ENCODE measurements at regions not wholly inside any gene's neighbourhood (a gene's known extent, or its start where the extent isn't known, plus 50 kb on each side); places are given as distances from the start of the nearest gene placed in this dataset.

DNA sequence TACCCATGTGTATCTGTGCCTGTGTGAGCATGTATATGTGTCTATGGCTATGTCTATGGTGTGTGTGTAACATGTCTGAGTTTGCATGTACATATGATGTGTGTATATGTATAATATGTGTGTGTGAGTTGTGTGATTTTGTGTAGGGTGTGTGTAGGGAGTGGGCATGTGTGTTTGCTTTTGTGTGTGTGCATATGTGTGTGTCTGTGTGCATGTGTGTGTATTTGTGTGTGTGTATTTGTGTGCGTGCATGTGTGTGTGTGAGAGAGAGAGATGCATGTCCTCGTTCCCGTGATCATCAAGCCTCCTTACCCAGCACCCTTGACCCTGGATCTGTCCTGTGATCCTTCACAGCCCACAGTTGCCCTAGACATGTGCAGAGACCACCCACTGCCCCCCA, 79.5 kb downstream of the LINGO1 start:
- TF ChIP-seq, protein P1, sequence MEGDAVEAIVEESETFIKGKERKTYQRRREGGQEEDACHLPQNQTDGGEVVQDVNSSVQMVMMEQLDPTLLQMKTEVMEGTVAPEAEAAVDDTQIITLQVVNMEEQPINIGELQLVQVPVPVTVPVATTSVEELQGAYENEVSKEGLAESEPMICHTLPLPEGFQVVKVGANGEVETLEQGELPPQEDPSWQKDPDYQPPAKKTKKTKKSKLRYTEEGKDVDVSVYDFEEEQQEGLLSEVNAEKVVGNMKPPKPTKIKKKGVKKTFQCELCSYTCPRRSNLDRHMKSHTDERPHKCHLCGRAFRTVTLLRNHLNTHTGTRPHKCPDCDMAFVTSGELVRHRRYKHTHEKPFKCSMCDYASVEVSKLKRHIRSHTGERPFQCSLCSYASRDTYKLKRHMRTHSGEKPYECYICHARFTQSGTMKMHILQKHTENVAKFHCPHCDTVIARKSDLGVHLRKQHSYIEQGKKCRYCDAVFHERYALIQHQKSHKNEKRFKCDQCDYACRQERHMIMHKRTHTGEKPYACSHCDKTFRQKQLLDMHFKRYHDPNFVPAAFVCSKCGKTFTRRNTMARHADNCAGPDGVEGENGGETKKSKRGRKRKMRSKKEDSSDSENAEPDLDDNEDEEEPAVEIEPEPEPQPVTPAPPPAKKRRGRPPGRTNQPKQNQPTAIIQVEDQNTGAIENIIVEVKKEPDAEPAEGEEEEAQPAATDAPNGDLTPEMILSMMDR (IDR thresholded peaks at IDR 0.05; ENCODE audit: low read length), result no peak
- no peak for TF ChIP-seq EZH2 (IDR thresholded peaks at IDR 0.05; ENCODE audit: borderline replicate concordance, low read length)
- H3K4me1 ChIP-seq (ENCODE audit: insufficient read depth, low read length, severe bottlenecking), result peaks cover 4% of the 10 kb centered on the region
- H3K4me2 ChIP-seq (ENCODE audit: low read length), result no peak overlapping the region

DNA sequence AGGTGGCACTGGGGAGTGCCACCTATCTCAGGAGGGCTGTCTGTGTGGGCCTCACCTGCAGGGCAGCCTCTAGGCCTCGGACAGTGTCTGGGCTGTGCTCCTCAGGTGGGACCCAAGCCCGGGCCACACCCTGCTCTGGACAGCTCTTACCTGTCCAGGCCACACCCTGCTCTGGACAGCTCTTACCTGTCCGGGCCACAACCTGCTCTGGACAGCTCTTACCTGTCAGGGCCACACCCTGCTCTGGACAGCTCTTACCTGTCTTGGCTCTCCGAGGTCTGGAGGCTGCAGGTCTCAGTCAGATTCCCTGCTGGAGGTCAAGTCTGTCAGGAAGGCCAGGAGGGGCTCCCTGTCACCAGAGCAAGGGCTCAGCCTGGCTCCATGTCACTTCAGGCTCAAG, 80.6 kb downstream of the LINGO1 start:
- Histone ChIP-seq H3K4me1 (ENCODE audit: insufficient read depth, low read length, severe bottlenecking) (peaks cover 5% of the 10 kb centered on the region), H3K9me3 (ENCODE audit: low read length) (no peaks in the 10 kb centered on the region), H4K20me1 (ENCODE audit: insufficient read depth, low read length) (no peaks in the 10 kb centered on the region), H3K9ac (ENCODE audit: low read length) (no peak overlapping the region), H3K27ac (ENCODE audit: low read depth, low read length, poor library complexity, severe bottlenecking) (no peak overlapping the region), H3K4me2 (ENCODE audit: low read length) (no peak overlapping the region), H2AFZ (ENCODE audit: low read length) (no peak overlapping the region), H3K27me3 (ENCODE audit: insufficient read depth, low read length) (peaks cover 8% of the 10 kb centered on the region), H3K4me3 (ENCODE audit: low read depth, low read length, poor library complexity, severe bottlenecking) (no peak overlapping the region), H3F3A (ENCODE audit: insufficient read depth, low read length) (no peaks in the 10 kb centered on the region), H3K9me2 (ENCODE audit: low read depth, low read length) (no peaks in the 10 kb centered on the region), H3K36me3 (ENCODE audit: insufficient read depth, low read length) (no peaks in the 10 kb centered on the region), H3K79me2 (ENCODE audit: insufficient read depth, low read length) (no peaks in the 10 kb centered on the region)
- TF ChIP-seq, protein P1 (IDR thresholded peaks at IDR 0.05; ENCODE audit: low read length), result no peak
- TF ChIP-seq EZH2 (IDR thresholded peaks at IDR 0.05; ENCODE audit: borderline replicate concordance, low read length), result no peak

More for the DNA sequence above, 79.5 kb downstream of the LINGO1 start:
- Histone ChIP-seq H3K9me3 (ENCODE audit: low read length) (no peaks in the 10 kb centered on the region), H4K20me1 (ENCODE audit: insufficient read depth, low read length) (no peaks in the 10 kb centered on the region), H3K4me3 (ENCODE audit: low read depth, low read length, poor library complexity, severe bottlenecking) (no peak overlapping the region), H3K9ac (ENCODE audit: low read length) (no peak overlapping the region), H3K36me3 (ENCODE audit: insufficient read depth, low read length) (no peaks in the 10 kb centered on the region), H3K27me3 (ENCODE audit: insufficient read depth, low read length) (peaks cover 8% of the 10 kb centered on the region; the same call in 1 of the 2 replicates), H3K27ac (ENCODE audit: low read depth, low read length, poor library complexity, severe bottlenecking) (no peak overlapping the region), H3K9me2 (ENCODE audit: low read depth, low read length) (no peaks in the 10 kb centered on the region), H2AFZ (ENCODE audit: low read length) (no peak overlapping the region), H3K79me2 (ENCODE audit: insufficient read depth, low read length) (no peaks in the 10 kb centered on the region), H3F3A (ENCODE audit: insufficient read depth, low read length) (no peaks in the 10 kb centered on the region)

DNA sequence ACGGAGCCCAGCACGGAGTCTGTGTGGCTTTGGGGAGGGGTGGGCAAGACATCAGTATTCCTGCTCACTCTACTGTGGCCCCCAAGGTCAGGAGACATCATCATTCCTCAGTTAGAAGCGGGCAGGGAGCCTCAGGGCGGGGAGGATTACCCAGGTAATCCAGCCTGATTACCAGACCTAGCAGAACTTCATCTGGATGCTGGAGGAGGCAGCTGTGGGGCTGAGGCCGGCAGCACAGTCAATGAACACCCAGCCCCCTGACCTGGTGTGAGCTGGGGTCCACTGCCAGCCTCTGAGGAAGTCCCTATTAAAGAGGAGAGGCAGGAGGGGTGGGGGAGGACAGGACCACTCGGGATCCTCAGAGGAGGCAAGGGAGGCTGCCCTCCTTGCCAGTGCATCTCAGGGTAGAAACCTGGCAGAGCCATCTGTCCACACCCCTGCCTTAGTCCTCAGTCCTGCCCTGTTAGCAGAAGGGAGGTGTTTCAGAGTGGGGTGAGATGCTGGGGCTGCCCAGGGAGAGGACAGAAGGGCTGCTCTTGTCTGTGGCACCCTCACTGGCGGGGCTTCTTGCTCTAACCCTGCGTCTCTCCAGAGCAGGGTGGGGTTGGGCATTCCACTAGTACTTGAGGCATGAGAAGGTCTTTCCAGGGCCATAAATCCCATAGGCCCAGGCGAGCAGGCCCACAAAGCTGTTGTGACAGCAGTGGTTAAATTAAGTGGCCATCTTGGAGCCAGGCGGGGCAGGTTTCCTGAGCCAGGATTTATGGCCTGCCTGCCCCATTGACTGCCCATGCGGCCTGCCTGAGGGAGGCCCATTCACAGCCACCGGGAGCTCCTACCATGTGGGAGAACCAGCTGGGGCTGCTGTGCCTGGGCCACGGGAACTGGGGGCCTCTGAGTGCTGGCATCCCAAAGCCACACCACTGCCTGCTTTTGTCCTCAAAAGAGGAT, 82.1 kb downstream of the LINGO1 start:
- H3F3A ChIP-seq (ENCODE audit: insufficient read depth, low read length), result no peaks in the 10 kb centered on the region
- no peaks in the 10 kb centered on the region for H3K9me3 ChIP-seq (ENCODE audit: low read length)
- H3K4me1 ChIP-seq (ENCODE audit: insufficient read depth, low read length, severe bottlenecking), result peaks cover 5% of the 10 kb centered on the region
- H3K36me3 ChIP-seq (ENCODE audit: insufficient read depth, low read length), result no peaks in the 10 kb centered on the region
- H2AFZ ChIP-seq (ENCODE audit: low read length), result no peak overlapping the region
- TF ChIP-seq, protein P1 (IDR thresholded peaks at IDR 0.05; ENCODE audit: low read length), result no peak
- no peak for TF ChIP-seq EZH2 (IDR thresholded peaks at IDR 0.05; ENCODE audit: borderline replicate concordance, low read length)
- no peaks in the 10 kb centered on the region for H4K20me1 ChIP-seq (ENCODE audit: insufficient read depth, low read length)
- H3K79me2 ChIP-seq (ENCODE audit: insufficient read depth, low read length), result no peaks in the 10 kb centered on the region
- H3K27ac ChIP-seq (ENCODE audit: low read depth, low read length, poor library complexity, severe bottlenecking), result no peak overlapping the region
- H3K27me3 ChIP-seq (ENCODE audit: insufficient read depth, low read length), result peaks cover 2% of the 10 kb centered on the region
- H3K9ac ChIP-seq (ENCODE audit: low read length), result no peak overlapping the region
- H3K4me2 ChIP-seq (ENCODE audit: low read length), result no peak overlapping the region
- no peak overlapping the region for H3K4me3 ChIP-seq (ENCODE audit: low read depth, low read length, poor library complexity, severe bottlenecking)
- no peaks in the 10 kb centered on the region for H3K9me2 ChIP-seq (ENCODE audit: low read depth, low read length)
